ENCODE measurements at regions not wholly inside any gene's neighbourhood (a gene's known extent, or its start where the extent isn't known, plus 50 kb on each side); places are given as distances from the start of the nearest gene placed in this dataset.

DNA sequence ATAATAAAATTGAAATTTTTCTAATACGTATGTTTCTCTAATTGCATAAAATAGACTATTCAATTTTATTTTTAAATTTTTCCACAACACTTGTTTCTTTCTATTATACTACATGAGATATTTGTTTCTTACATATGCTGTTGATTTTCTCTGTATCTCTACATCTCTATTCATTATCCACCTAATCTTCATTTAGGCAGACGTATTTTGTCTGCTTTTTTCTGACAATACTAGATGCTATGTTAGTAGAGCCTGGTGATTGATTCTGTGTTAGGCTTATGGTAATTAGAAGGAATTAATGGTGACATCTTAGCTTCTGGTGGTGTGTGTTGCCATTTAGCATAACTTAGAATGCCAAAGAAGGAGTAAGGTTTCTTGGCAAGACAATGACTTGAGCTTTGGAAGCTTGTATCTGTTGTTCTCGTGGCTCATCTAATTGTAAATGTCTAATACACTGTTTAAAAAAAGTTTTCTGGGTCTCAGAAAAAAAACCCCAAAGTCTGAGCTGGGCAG, 1610.7 kb upstream of the PCDH20 start:
- TF ChIP-seq POLR2A (IDR thresholded peaks at IDR 0.05) (no peak), POLR2AphosphoS5 (IDR thresholded peaks at IDR 0.05) (no peak)

Measured in prostate gland (tissue), 1 donor.